Prostate gland (tissue), 2 donors: ENCODE measurements at regions not wholly inside any gene's neighbourhood (a gene's known extent, or its start where the extent isn't known, plus 50 kb on each side); places are given as distances from the start of the nearest gene placed in this dataset.
"Not testable (repeated sequence)": the region's sequence is repeated elsewhere in the genome, so short reads cannot be mapped to it uniquely, and the experiment has no call there.

Experiments
- DNase-seq: peaks from one replicate; pipeline ENCODE4 v3.0.0-alpha.2; 2019; ENCODE audit warnings: low spot score
- H3K27ac ChIP-seq, 2 donors: fragments of 200-600 bp; sonication (generic); 2 replicates each; pipeline ENCODE4 v1.5.1; 2017 to 2019
- H3K27me3 ChIP-seq: fragments of 200-600 bp; sonication (generic); replicated peaks from 2 replicates; pipeline ENCODE4 v1.5.1; 2019; ENCODE audit not compliant: insufficient read depth
- H3K36me3 ChIP-seq, 2 donors: fragments of 200-600 bp; sonication (generic); 1 replicate in 1 of 2; 2 replicates in 1 of 2; pipeline versions ENCODE4 v1.5.1 to v1.8.1; 2017 to 2019
- H3K4me1 ChIP-seq: fragments of 200-600 bp; sonication (generic); replicated peaks from 2 replicates; pipeline ENCODE4 v1.5.1; 2019
- H3K4me3 ChIP-seq, 2 donors: fragments of 200-600 bp; sonication (generic); 2 replicates each; pipeline ENCODE4 v1.5.1; 2017 to 2019
- H3K9me3 ChIP-seq: fragments of 200-600 bp; sonication (generic); 2 replicates; pipeline ENCODE4 v1.5.1; 2017
- POLR2A ChIP-seq: fragments of 450-650 bp; IDR thresholded peaks from one replicate; pipeline ENCODE4 v1.6.1; 2016; ENCODE audit warnings: antibody characterized with exemption, mild to moderate bottlenecking
- POLR2AphosphoS5 ChIP-seq: sonication (generic); formaldehyde crosslinking; IDR thresholded peaks from one replicate; pipeline ENCODE4 v1.6.1; 2017; ENCODE audit warnings: antibody characterized with exemption
- WGBS: methylation state at CpG from one replicate; pipeline ENCODE4 v1.1.5; 2018; 5-methylcytosine and 5-hydroxymethylcytosine counted together
- intact Hi-C: fragments of 100-400 bp; cut with DNase I; formaldehyde crosslinking; loops from one replicate; pipeline ENCODE4 v1.14.2; 2022
- TF ChIP-seq, protein P1 (sequence below), 4 experiments: fragments of 200-600 bp in 2 of 4; fragments of 450-650 bp in 2 of 4; sonication (generic) in 2 of 4; IDR thresholded peaks; 1 replicate in 3 of 4; 2 replicates in 1 of 4; pipeline ENCODE4 v1.5.1; 2016 to 2019; ENCODE audit warnings: antibody characterized with exemption in 4 of 4, mild to moderate bottlenecking in 2 of 4, moderate library complexity in 2 of 4

GRCh38 chrX:13487731-13488505, 81.5 kb upstream of the EGFL6 start:
- Histone ChIP-seq H3K9me3 (no peaks in the 10 kb centered on the region), H3K36me3 (no peaks in the 10 kb centered on the region), H3K27ac (peak overlapping the region; percentile 26 to 55), H3K4me1 (no peaks in the 10 kb centered on the region), H3K4me3 (no peak overlapping the region), H3K27me3 (no peaks in the 10 kb centered on the region)
- 9% methylated on average over 7 of the region's 7 CpGs for WGBS
- DNase-seq: peak; percentile 21
- intact Hi-C loops: loop anchor here (2.0 to 10.0 kb wide), 3 partner anchors 53 to 517 kb away; no protein-coding TSS in a partner anchor
- TF ChIP-seq POLR2AphosphoS5 (peak; percentile 3), POLR2A (no peak)
- TF ChIP-seq, protein P1, sequence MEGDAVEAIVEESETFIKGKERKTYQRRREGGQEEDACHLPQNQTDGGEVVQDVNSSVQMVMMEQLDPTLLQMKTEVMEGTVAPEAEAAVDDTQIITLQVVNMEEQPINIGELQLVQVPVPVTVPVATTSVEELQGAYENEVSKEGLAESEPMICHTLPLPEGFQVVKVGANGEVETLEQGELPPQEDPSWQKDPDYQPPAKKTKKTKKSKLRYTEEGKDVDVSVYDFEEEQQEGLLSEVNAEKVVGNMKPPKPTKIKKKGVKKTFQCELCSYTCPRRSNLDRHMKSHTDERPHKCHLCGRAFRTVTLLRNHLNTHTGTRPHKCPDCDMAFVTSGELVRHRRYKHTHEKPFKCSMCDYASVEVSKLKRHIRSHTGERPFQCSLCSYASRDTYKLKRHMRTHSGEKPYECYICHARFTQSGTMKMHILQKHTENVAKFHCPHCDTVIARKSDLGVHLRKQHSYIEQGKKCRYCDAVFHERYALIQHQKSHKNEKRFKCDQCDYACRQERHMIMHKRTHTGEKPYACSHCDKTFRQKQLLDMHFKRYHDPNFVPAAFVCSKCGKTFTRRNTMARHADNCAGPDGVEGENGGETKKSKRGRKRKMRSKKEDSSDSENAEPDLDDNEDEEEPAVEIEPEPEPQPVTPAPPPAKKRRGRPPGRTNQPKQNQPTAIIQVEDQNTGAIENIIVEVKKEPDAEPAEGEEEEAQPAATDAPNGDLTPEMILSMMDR (IDR thresholded peaks at IDR 0.05): peak; percentile 30 to 79 (median 61)

GRCh38 chrX:13485167-13485566, 84.2 kb upstream of the EGFL6 start:
- intact Hi-C loops: loop anchor here (10.0 kb wide), 2 partner anchors 50 to 400 kb away; no protein-coding TSS in a partner anchor
- Histone ChIP-seq H3K4me1 (no peaks in the 10 kb centered on the region), H3K27me3 (no peaks in the 10 kb centered on the region), H3K9me3 (no peaks in the 10 kb centered on the region), H3K27ac (no peak overlapping the region), H3K36me3 (no peaks in the 10 kb centered on the region), H3K4me3 (no peak overlapping the region)
- DNase-seq: no peak
- TF ChIP-seq POLR2A (no peak), POLR2AphosphoS5 (no peak)
- TF ChIP-seq, protein P1 (IDR thresholded peaks at IDR 0.05): no peak
- WGBS: 96% methylated on average over 2 of the region's 2 CpGs

- TF ChIP-seq POLR2A: no peak
- TF ChIP-seq, protein P1 (IDR thresholded peaks at IDR 0.05): no peak
- TF ChIP-seq POLR2AphosphoS5: no peak
- Histone ChIP-seq H3K27ac (no peak overlapping the region), H3K4me1 (no peaks in the 10 kb centered on the region), H3K9me3 (no peaks in the 10 kb centered on the region), H3K27me3 (no peaks in the 10 kb centered on the region), H3K36me3 (no peaks in the 10 kb centered on the region), H3K4me3 (no peak overlapping the region)
- 93% methylated on average over 3 of the region's 3 CpGs for WGBS
- DNase-seq: no peak
- intact Hi-C loops: loop anchor here (10.0 kb wide), 2 partner anchors 49 to 399 kb away; no protein-coding TSS in a partner anchor
Measured at GRCh38 chrX:13483773-13484172, 85.6 kb upstream of the EGFL6 start.

DNA sequence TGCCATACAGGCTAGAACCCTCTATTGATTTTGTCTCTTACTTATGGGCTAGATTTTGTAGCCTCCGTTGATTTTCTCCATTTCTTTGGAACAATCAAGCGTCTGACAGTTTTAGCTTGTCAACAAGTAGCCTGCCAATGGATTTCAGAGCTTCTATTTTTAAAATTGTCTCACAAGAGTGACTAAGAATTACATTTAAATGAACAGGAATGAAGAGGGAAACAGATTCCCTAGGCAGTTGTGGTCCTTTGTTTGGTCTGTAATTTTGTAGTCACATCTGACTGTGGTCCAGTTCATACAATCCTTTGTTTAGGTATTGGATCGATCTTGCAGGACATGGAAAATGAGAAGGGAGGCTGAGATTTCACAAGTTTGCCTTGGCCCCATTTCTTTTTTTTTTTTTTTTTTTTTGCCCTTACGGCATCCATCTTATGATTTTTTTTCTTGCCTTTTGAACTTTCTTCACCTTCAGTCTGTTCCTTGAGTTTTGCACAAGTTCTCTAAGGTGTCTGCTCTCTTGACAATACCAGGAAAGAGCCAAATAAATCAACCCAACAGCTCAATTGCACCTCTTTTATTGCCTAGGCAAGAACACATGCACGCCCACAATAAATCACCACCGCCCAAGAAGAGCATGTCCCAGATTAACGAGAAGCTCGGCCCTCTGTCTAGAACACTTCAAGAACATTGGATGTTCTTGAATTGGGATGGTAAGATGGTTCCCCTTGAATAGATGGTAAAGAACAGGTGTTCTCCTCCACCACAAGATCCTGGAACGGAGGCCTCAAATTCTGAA, 86.5 kb upstream of the EGFL6 start:
- Histone ChIP-seq H3K36me3 (no peaks in the 10 kb centered on the region), H3K4me3 (no peak overlapping the region), H3K27me3 (no peaks in the 10 kb centered on the region), H3K9me3 (no peaks in the 10 kb centered on the region), H3K4me1 (no peaks in the 10 kb centered on the region), H3K27ac (no peak overlapping the region)
- no peak for DNase-seq
- 48% methylated on average over 9 of the region's 9 CpGs for WGBS
- intact Hi-C loops: loop anchor here (10.0 kb wide), 2 partner anchors 48 to 398 kb away; no protein-coding TSS in a partner anchor
- no peak for TF ChIP-seq POLR2AphosphoS5
- TF ChIP-seq, protein P1 (IDR thresholded peaks at IDR 0.05): no peak
- TF ChIP-seq POLR2A: no peak

- not testable (repeated sequence) for H3K4me3 ChIP-seq, H3K4me1 ChIP-seq, H3K27me3 ChIP-seq, H3K36me3 ChIP-seq, H3K9me3 ChIP-seq, H3K27ac ChIP-seq, DNase-seq
- intact Hi-C loops: loop anchor here (10.0 kb wide), 2 partner anchors 46 to 396 kb away; no protein-coding TSS in a partner anchor
- 96% methylated on average over 2 of the region's 2 CpGs for WGBS
Measured at GRCh38 chrX:13480780-13481179, 88.6 kb upstream of the EGFL6 start.
